T-helper 1 cell treated with Interleukin-12 subunit alpha and Interleukin-12 subunit beta and Interleukin-4 antibody, amounts not matched to agents 30 μg/mL and 1 μg/mL, for 36 hours (primary cell): ENCODE measurements at regions not wholly inside any gene's neighbourhood (a gene's known extent, or its start where the extent isn't known, plus 50 kb on each side); places are given as distances from the start of the nearest gene placed in this dataset.

Source experiments
- H3K27ac Mint-ChIP-seq: one replicate; pipeline ENCODE4 v1.8.0; 2021; ENCODE audit warnings: mild to moderate bottlenecking, mixed read lengths
- H3K27me3 Mint-ChIP-seq: one replicate; pipeline ENCODE4 v1.8.0; 2021; ENCODE audit warnings: low read depth, mixed read lengths
- H3K36me3 Mint-ChIP-seq: one replicate; pipeline ENCODE4 v1.8.0; 2021; ENCODE audit warnings: low read depth, mixed read lengths
- H3K4me1 Mint-ChIP-seq: one replicate; pipeline ENCODE4 v1.8.0; 2021; ENCODE audit warnings: low read depth, mixed read lengths
- H3K4me3 Mint-ChIP-seq: one replicate; pipeline ENCODE4 v1.8.0; 2021; ENCODE audit warnings: mild to moderate bottlenecking, moderate library complexity, mixed read lengths
- H3K9me3 Mint-ChIP-seq: one replicate; pipeline ENCODE4 v1.8.0; 2021; ENCODE audit warnings: mixed read lengths

GRCh38 chr14:100448376-100448775 lies 125.2 kb downstream of the SLC25A47 start:
- H3K27ac Mint-ChIP-seq, result no peak overlapping the region
- H3K27me3 Mint-ChIP-seq, result no peaks in the 10 kb centered on the region
- no peaks in the 10 kb centered on the region for H3K36me3 Mint-ChIP-seq
- no peaks in the 10 kb centered on the region for H3K9me3 Mint-ChIP-seq
- H3K4me1 Mint-ChIP-seq, result peaks cover 2% of the 10 kb centered on the region
- no peak overlapping the region for H3K4me3 Mint-ChIP-seq

- no peak overlapping the region for H3K4me3 Mint-ChIP-seq
Measured at GRCh38 chr14:100449225-100449987, 126.3 kb downstream of the SLC25A47 start.

GRCh38 chr14:100450049-100450448 lies 126.9 kb downstream of the SLC25A47 start:
- Mint-ChIP-seq H3K4me3 (no peak overlapping the region), H3K9me3 (no peaks in the 10 kb centered on the region), H3K36me3 (no peaks in the 10 kb centered on the region), H3K27ac (no peak overlapping the region), H3K27me3 (peaks cover 4% of the 10 kb centered on the region), H3K4me1 (peaks cover 2% of the 10 kb centered on the region)

More at GRCh38 chr14:100449225-100449987, 126.3 kb downstream of the SLC25A47 start:
- Mint-ChIP-seq H3K27me3 (peaks cover 4% of the 10 kb centered on the region), H3K27ac (no peak overlapping the region), H3K4me1 (peaks cover 2% of the 10 kb centered on the region), H3K36me3 (no peaks in the 10 kb centered on the region), H3K9me3 (no peaks in the 10 kb centered on the region)

- no peaks in the 10 kb centered on the region for H3K36me3 Mint-ChIP-seq
- H3K4me3 Mint-ChIP-seq, result no peak overlapping the region
- peaks cover 2% of the 10 kb centered on the region for H3K4me1 Mint-ChIP-seq
- no peaks in the 10 kb centered on the region for H3K9me3 Mint-ChIP-seq
- H3K27ac Mint-ChIP-seq, result no peak overlapping the region
- H3K27me3 Mint-ChIP-seq, result peaks cover 4% of the 10 kb centered on the region
Measured at GRCh38 chr14:100450736-100451135, 127.6 kb downstream of the SLC25A47 start.

GRCh38 chr14:100451264-100451663 lies 128.1 kb downstream of the SLC25A47 start:
- no peaks in the 10 kb centered on the region for H3K36me3 Mint-ChIP-seq
- H3K4me1 Mint-ChIP-seq, result peaks cover 2% of the 10 kb centered on the region
- no peak overlapping the region for H3K27ac Mint-ChIP-seq
- H3K4me3 Mint-ChIP-seq, result no peak overlapping the region
- H3K27me3 Mint-ChIP-seq, result peaks cover 5% of the 10 kb centered on the region
- H3K9me3 Mint-ChIP-seq, result no peaks in the 10 kb centered on the region

- Mint-ChIP-seq H3K27me3 (peaks cover 15% of the 10 kb centered on the region), H3K9me3 (no peaks in the 10 kb centered on the region), H3K36me3 (no peaks in the 10 kb centered on the region), H3K27ac (no peak overlapping the region), H3K4me3 (no peak overlapping the region), H3K4me1 (no peaks in the 10 kb centered on the region)
Measured at GRCh38 chr14:100453930-100454329, 130.8 kb downstream of the SLC25A47 start.

GRCh38 chr14:100454437-100454836 lies 131.3 kb downstream of the SLC25A47 start:
- H3K4me3 Mint-ChIP-seq, result no peak overlapping the region
- H3K27ac Mint-ChIP-seq, result no peak overlapping the region
- H3K36me3 Mint-ChIP-seq, result no peaks in the 10 kb centered on the region
- H3K27me3 Mint-ChIP-seq, result peaks cover 15% of the 10 kb centered on the region
- no peaks in the 10 kb centered on the region for H3K9me3 Mint-ChIP-seq
- H3K4me1 Mint-ChIP-seq, result no peaks in the 10 kb centered on the region

GRCh38 chr14:100463937-100464336 lies 123.3 kb downstream of the BEGAIN start:
- no peaks in the 10 kb centered on the region for H3K36me3 Mint-ChIP-seq
- no peaks in the 10 kb centered on the region for H3K9me3 Mint-ChIP-seq
- H3K4me3 Mint-ChIP-seq, result no peak overlapping the region
- H3K27ac Mint-ChIP-seq, result no peak overlapping the region
- peaks cover 18% of the 10 kb centered on the region for H3K27me3 Mint-ChIP-seq
- no peaks in the 10 kb centered on the region for H3K4me1 Mint-ChIP-seq

- no peak overlapping the region for H3K4me3 Mint-ChIP-seq
- H3K9me3 Mint-ChIP-seq, result no peaks in the 10 kb centered on the region
- no peaks in the 10 kb centered on the region for H3K36me3 Mint-ChIP-seq
- peaks cover 5% of the 10 kb centered on the region for H3K4me1 Mint-ChIP-seq
- no peak overlapping the region for H3K27ac Mint-ChIP-seq
- peaks cover 14% of the 10 kb centered on the region for H3K27me3 Mint-ChIP-seq
Measured at GRCh38 chr14:100466111-100466856, 120.9 kb downstream of the BEGAIN start.

GRCh38 chr14:100467046-100467750 lies 120.0 kb downstream of the BEGAIN start:
- H3K36me3 Mint-ChIP-seq, result no peaks in the 10 kb centered on the region
- H3K27me3 Mint-ChIP-seq, result peaks cover 14% of the 10 kb centered on the region
- peaks cover 5% of the 10 kb centered on the region for H3K4me1 Mint-ChIP-seq
- H3K4me3 Mint-ChIP-seq, result no peak overlapping the region
- H3K27ac Mint-ChIP-seq, result no peak overlapping the region
- no peaks in the 10 kb centered on the region for H3K9me3 Mint-ChIP-seq

- Mint-ChIP-seq H3K4me3 (no peak overlapping the region), H3K4me1 (peaks cover 5% of the 10 kb centered on the region), H3K27ac (no peak overlapping the region), H3K9me3 (no peaks in the 10 kb centered on the region), H3K36me3 (no peaks in the 10 kb centered on the region), H3K27me3 (peaks cover 12% of the 10 kb centered on the region)
Measured at GRCh38 chr14:100467939-100468338, 119.3 kb downstream of the BEGAIN start.

GRCh38 chr14:100468557-100468956 lies 118.7 kb downstream of the BEGAIN start:
- Mint-ChIP-seq H3K27ac (no peak overlapping the region), H3K4me3 (no peak overlapping the region), H3K36me3 (no peaks in the 10 kb centered on the region)

GRCh38 chr14:100469632-100470522 lies 117.3 kb downstream of the BEGAIN start:
- H3K4me1 Mint-ChIP-seq, result peaks cover 5% of the 10 kb centered on the region
- H3K4me3 Mint-ChIP-seq, result no peak overlapping the region
- H3K36me3 Mint-ChIP-seq, result no peaks in the 10 kb centered on the region
- H3K27me3 Mint-ChIP-seq, result no peaks in the 10 kb centered on the region
- no peaks in the 10 kb centered on the region for H3K9me3 Mint-ChIP-seq
- no peak overlapping the region for H3K27ac Mint-ChIP-seq

More at GRCh38 chr14:100468557-100468956, 118.7 kb downstream of the BEGAIN start:
- Mint-ChIP-seq H3K27me3 (peaks cover 8% of the 10 kb centered on the region), H3K9me3 (no peaks in the 10 kb centered on the region), H3K4me1 (peaks cover 5% of the 10 kb centered on the region)

- Mint-ChIP-seq H3K27me3 (no peaks in the 10 kb centered on the region), H3K36me3 (no peaks in the 10 kb centered on the region), H3K4me3 (no peak overlapping the region), H3K9me3 (no peaks in the 10 kb centered on the region), H3K27ac (no peak overlapping the region), H3K4me1 (peaks cover 5% of the 10 kb centered on the region)
Measured at GRCh38 chr14:100470523-100470897, 116.7 kb downstream of the BEGAIN start.
